Nephron (organoid): ENCODE measurements at regions not wholly inside any gene's neighbourhood (a gene's known extent, or its start where the extent isn't known, plus 50 kb on each side); places are given as distances from the start of the nearest gene placed in this dataset.

ENCODE experiments used
- H3K27ac Mint-ChIP-seq, 3 experiments: 2 replicates each; pipeline ENCODE4 v1.8.0; 2020; ENCODE audit warnings: mixed read lengths in 3 of 3, mild to moderate bottlenecking in 2 of 3, moderate library complexity in 1 of 3
- H3K27me3 Mint-ChIP-seq: 2 replicates; pipeline ENCODE4 v1.8.0; 2021; ENCODE audit warnings: low read depth, mild to moderate bottlenecking, moderate library complexity, mixed read lengths
- H3K36me3 Mint-ChIP-seq: 2 replicates; pipeline ENCODE4 v1.8.0; 2020; ENCODE audit warnings: low read depth, mixed read lengths
- H3K4me1 Mint-ChIP-seq: 2 replicates; pipeline ENCODE4 v1.8.0; 2020; ENCODE audit warnings: mixed read lengths
- H3K4me3 Mint-ChIP-seq, 3 experiments: 2 replicates each; pipeline ENCODE4 v1.8.0; 2020; ENCODE audit warnings: mild to moderate bottlenecking in 3 of 3, mixed read lengths in 3 of 3, moderate library complexity in 2 of 3
- H3K9me3 Mint-ChIP-seq: 2 replicates; pipeline ENCODE4 v1.8.0; 2020; ENCODE audit warnings: mixed read lengths
- CTCF ChIP-seq, 3 experiments: fragments of 200-600 bp; sonication (generic); IDR thresholded peaks; one replicate each; pipeline ENCODE4 v1.5.0; 2021; ENCODE audit warnings: antibody characterized with exemption in 3 of 3; ENCODE audit not compliant: unreplicated experiment in 3 of 3

- H3K27ac Mint-ChIP-seq = no peak overlapping the region
- no peaks in the 10 kb centered on the region for H3K27me3 Mint-ChIP-seq
- H3K9me3 Mint-ChIP-seq = no peaks in the 10 kb centered on the region
- TF ChIP-seq CTCF (IDR thresholded peaks at IDR 0.05; ENCODE audit: unreplicated experiment in 3 of 3) = no peak
- H3K36me3 Mint-ChIP-seq = no peaks in the 10 kb centered on the region
- no peaks in the 10 kb centered on the region for H3K4me1 Mint-ChIP-seq
- no peak overlapping the region for H3K4me3 Mint-ChIP-seq
Observed at GRCh38 chr4:129490516-129490915, 394.6 kb downstream of the C4orf33 start.

- H3K9me3 Mint-ChIP-seq = no peaks in the 10 kb centered on the region
- no peaks in the 10 kb centered on the region for H3K36me3 Mint-ChIP-seq
- no peak for TF ChIP-seq CTCF (IDR thresholded peaks at IDR 0.05; ENCODE audit: unreplicated experiment in 3 of 3)
Observed at GRCh38 chr4:129498626-129499025, 402.7 kb downstream of the C4orf33 start.

GRCh38 chr4:129514852-129515251, 418.9 kb downstream of the C4orf33 start:
- Mint-ChIP-seq H3K27me3 (peaks cover 6% of the 10 kb centered on the region), H3K9me3 (no peaks in the 10 kb centered on the region), H3K36me3 (no peaks in the 10 kb centered on the region), H3K27ac (no peak overlapping the region), H3K4me3 (no peak overlapping the region), H3K4me1 (no peaks in the 10 kb centered on the region)
- no peak for TF ChIP-seq CTCF (IDR thresholded peaks at IDR 0.05; ENCODE audit: unreplicated experiment in 3 of 3)

More at GRCh38 chr4:129498626-129499025, 402.7 kb downstream of the C4orf33 start:
- Mint-ChIP-seq H3K27me3 (no peaks in the 10 kb centered on the region), H3K4me3 (no peak overlapping the region), H3K27ac (no peak overlapping the region), H3K4me1 (no peaks in the 10 kb centered on the region)

- TF ChIP-seq CTCF (IDR thresholded peaks at IDR 0.05; ENCODE audit: unreplicated experiment in 3 of 3) = no peak
- Mint-ChIP-seq H3K4me1 (no peaks in the 10 kb centered on the region), H3K27ac (no peak overlapping the region), H3K9me3 (no peaks in the 10 kb centered on the region), H3K27me3 (peaks cover 6% of the 10 kb centered on the region), H3K4me3 (no peak overlapping the region), H3K36me3 (no peaks in the 10 kb centered on the region)
Observed at GRCh38 chr4:129515356-129515755, 419.4 kb downstream of the C4orf33 start.

- Mint-ChIP-seq H3K27ac (no peak overlapping the region), H3K36me3 (no peaks in the 10 kb centered on the region), H3K4me1 (no peaks in the 10 kb centered on the region), H3K4me3 (no peak overlapping the region), H3K9me3 (no peaks in the 10 kb centered on the region), H3K27me3 (no peaks in the 10 kb centered on the region)
- TF ChIP-seq CTCF (IDR thresholded peaks at IDR 0.05; ENCODE audit: unreplicated experiment in 3 of 3) = peak in 2 of 3 experiments; percentile 8 to 21
Observed at GRCh38 chr4:129526812-129527211, 430.9 kb downstream of the C4orf33 start.

GRCh38 chr4:129531253-129531652, 435.3 kb downstream of the C4orf33 start:
- H3K36me3 Mint-ChIP-seq = no peaks in the 10 kb centered on the region
- H3K27me3 Mint-ChIP-seq = no peaks in the 10 kb centered on the region
- H3K4me3 Mint-ChIP-seq = no peak overlapping the region
- H3K4me1 Mint-ChIP-seq = no peaks in the 10 kb centered on the region
- H3K27ac Mint-ChIP-seq = no peak overlapping the region
- TF ChIP-seq CTCF (IDR thresholded peaks at IDR 0.05; ENCODE audit: unreplicated experiment in 3 of 3) = no peak
- no peaks in the 10 kb centered on the region for H3K9me3 Mint-ChIP-seq
